Activated CD4-positive, alpha-beta memory T cell treated with anti-CD3 and anti-CD28 coated beads, Interleukin-2, amount 10 ng/mL, durations not matched to agents 7 days and 5 days (primary cell): ENCODE measurements at regions not wholly inside any gene's neighbourhood (a gene's known extent, or its start where the extent isn't known, plus 50 kb on each side); places are given as distances from the start of the nearest gene placed in this dataset.

Experiments
- CTCF ChIA-PET: fragments of 350-600 bp; sonication (Branson Sonifier 250); formaldehyde crosslinking; loops from one replicate; lab custom pipeline; 2021; ENCODE audit warnings: antibody characterized with exemption, inconsistent platforms; lab: Charles Lee
- POLR2A ChIA-PET: fragments of 350-600 bp; sonication (Branson Sonifier 250); formaldehyde crosslinking; loops from one replicate; lab custom pipeline; 2021; ENCODE audit warnings: antibody characterized with exemption; lab: Charles Lee
- DNase-seq: peaks from one replicate; pipeline ENCODE4 v3.0.0-alpha.2; 2020
- H3K27ac Mint-ChIP-seq: one replicate; pipeline ENCODE4 v1.8.0; 2021; ENCODE audit warnings: mild to moderate bottlenecking, mixed read lengths
- H3K27me3 Mint-ChIP-seq: one replicate; pipeline ENCODE4 v1.8.0; 2021; ENCODE audit warnings: mixed read lengths
- H3K36me3 Mint-ChIP-seq: one replicate; pipeline ENCODE4 v1.8.0; 2021; ENCODE audit warnings: low read depth, mixed read lengths
- H3K4me1 Mint-ChIP-seq: one replicate; pipeline ENCODE4 v1.8.0; 2021; ENCODE audit warnings: mixed read lengths
- H3K4me3 Mint-ChIP-seq: one replicate; pipeline ENCODE4 v1.8.0; 2021; ENCODE audit warnings: mild to moderate bottlenecking, mixed read lengths
- H3K9me3 Mint-ChIP-seq: one replicate; pipeline ENCODE4 v1.8.0; 2021; ENCODE audit warnings: mixed read lengths

- POLR2A ChIA-PET = no interaction called here
- no peak overlapping the region for H3K27ac Mint-ChIP-seq
- peaks cover 21% of the 10 kb centered on the region for H3K27me3 Mint-ChIP-seq
- no peaks in the 10 kb centered on the region for H3K36me3 Mint-ChIP-seq
- CTCF ChIA-PET = no interaction called here
- no peaks in the 10 kb centered on the region for H3K9me3 Mint-ChIP-seq
- no peak for DNase-seq
- H3K4me3 Mint-ChIP-seq = no peak overlapping the region
- no peaks in the 10 kb centered on the region for H3K4me1 Mint-ChIP-seq
Observed at GRCh38 chr15:70324001-70324974, 226.6 kb upstream of the TLE3 start.

- H3K4me3 Mint-ChIP-seq = no peak overlapping the region
- POLR2A ChIA-PET = no interaction called here
- no peaks in the 10 kb centered on the region for H3K4me1 Mint-ChIP-seq
- CTCF ChIA-PET = no interaction called here
- no peak for DNase-seq
- H3K27me3 Mint-ChIP-seq = peaks cover 22% of the 10 kb centered on the region
- no peak overlapping the region for H3K27ac Mint-ChIP-seq
- H3K9me3 Mint-ChIP-seq = no peaks in the 10 kb centered on the region
- no peaks in the 10 kb centered on the region for H3K36me3 Mint-ChIP-seq
Observed at GRCh38 chr15:70323111-70323851, 225.6 kb upstream of the TLE3 start.

- no peak overlapping the region for H3K27ac Mint-ChIP-seq
- POLR2A ChIA-PET = no interaction called here
- peaks cover 22% of the 10 kb centered on the region for H3K27me3 Mint-ChIP-seq
Observed at GRCh38 chr15:70322051-70322668, 224.4 kb upstream of the TLE3 start.

GRCh38 chr15:70321172-70321819 is 223.6 kb upstream of the TLE3 start:
- CTCF ChIA-PET = no interaction called here
- H3K27ac Mint-ChIP-seq = no peak overlapping the region

More at GRCh38 chr15:70322051-70322668, 224.4 kb upstream of the TLE3 start:
- Mint-ChIP-seq H3K4me3 (no peak overlapping the region), H3K9me3 (no peaks in the 10 kb centered on the region), H3K4me1 (no peaks in the 10 kb centered on the region), H3K36me3 (no peaks in the 10 kb centered on the region)
- no peak for DNase-seq
- CTCF ChIA-PET = no interaction called here

GRCh38 chr15:70320482-70320881 is 222.8 kb upstream of the TLE3 start:
- DNase-seq = no peak
- H3K27ac Mint-ChIP-seq = no peak overlapping the region
- H3K4me3 Mint-ChIP-seq = no peak overlapping the region
- no peaks in the 10 kb centered on the region for H3K9me3 Mint-ChIP-seq
- ChIA-PET CTCF (no interaction called here), POLR2A (no interaction called here)
- peaks cover 23% of the 10 kb centered on the region for H3K27me3 Mint-ChIP-seq
- H3K36me3 Mint-ChIP-seq = no peaks in the 10 kb centered on the region
- no peaks in the 10 kb centered on the region for H3K4me1 Mint-ChIP-seq

More at GRCh38 chr15:70321172-70321819, 223.6 kb upstream of the TLE3 start:
- DNase-seq = no peak
- H3K9me3 Mint-ChIP-seq = no peaks in the 10 kb centered on the region
- peaks cover 23% of the 10 kb centered on the region for H3K27me3 Mint-ChIP-seq
- POLR2A ChIA-PET = no interaction called here
- no peaks in the 10 kb centered on the region for H3K4me1 Mint-ChIP-seq
- no peak overlapping the region for H3K4me3 Mint-ChIP-seq
- H3K36me3 Mint-ChIP-seq = no peaks in the 10 kb centered on the region

GRCh38 chr15:70320077-70320476 is 222.4 kb upstream of the TLE3 start:
- no peaks in the 10 kb centered on the region for H3K4me1 Mint-ChIP-seq
- H3K36me3 Mint-ChIP-seq = no peaks in the 10 kb centered on the region
- H3K27ac Mint-ChIP-seq = no peak overlapping the region
- no peak overlapping the region for H3K4me3 Mint-ChIP-seq
- H3K9me3 Mint-ChIP-seq = no peaks in the 10 kb centered on the region
- DNase-seq = no peak
- H3K27me3 Mint-ChIP-seq = peaks cover 22% of the 10 kb centered on the region
- ChIA-PET CTCF (no interaction called here), POLR2A (no interaction called here)

GRCh38 chr15:70319466-70319865 is 221.7 kb upstream of the TLE3 start:
- H3K4me1 Mint-ChIP-seq = no peaks in the 10 kb centered on the region
- H3K36me3 Mint-ChIP-seq = no peaks in the 10 kb centered on the region
- ChIA-PET CTCF (no interaction called here), POLR2A (no interaction called here)
- no peak overlapping the region for H3K27ac Mint-ChIP-seq
- no peaks in the 10 kb centered on the region for H3K9me3 Mint-ChIP-seq
- peaks cover 20% of the 10 kb centered on the region for H3K27me3 Mint-ChIP-seq
- H3K4me3 Mint-ChIP-seq = no peak overlapping the region
- DNase-seq = no peak

GRCh38 chr15:70318594-70319465 is 221.1 kb upstream of the TLE3 start:
- H3K27ac Mint-ChIP-seq = no peak overlapping the region
- CTCF ChIA-PET = no interaction called here
- POLR2A ChIA-PET = no interaction called here
- no peak overlapping the region for H3K4me3 Mint-ChIP-seq
- H3K4me1 Mint-ChIP-seq = no peaks in the 10 kb centered on the region
- H3K36me3 Mint-ChIP-seq = no peaks in the 10 kb centered on the region
- peaks cover 20% of the 10 kb centered on the region for H3K27me3 Mint-ChIP-seq
- no peaks in the 10 kb centered on the region for H3K9me3 Mint-ChIP-seq
- no peak for DNase-seq

- DNase-seq = no peak
- no peak overlapping the region for H3K27ac Mint-ChIP-seq
- H3K36me3 Mint-ChIP-seq = no peaks in the 10 kb centered on the region
- POLR2A ChIA-PET = no interaction called here
- no peak overlapping the region for H3K4me3 Mint-ChIP-seq
- H3K4me1 Mint-ChIP-seq = no peaks in the 10 kb centered on the region
- CTCF ChIA-PET = no interaction called here
- H3K9me3 Mint-ChIP-seq = no peaks in the 10 kb centered on the region
- H3K27me3 Mint-ChIP-seq = peaks cover 23% of the 10 kb centered on the region
Observed at GRCh38 chr15:70316059-70316600, 218.4 kb upstream of the TLE3 start.

- Mint-ChIP-seq H3K4me1 (no peaks in the 10 kb centered on the region), H3K27ac (no peak overlapping the region), H3K9me3 (no peaks in the 10 kb centered on the region), H3K27me3 (peaks cover 22% of the 10 kb centered on the region), H3K36me3 (no peaks in the 10 kb centered on the region), H3K4me3 (no peak overlapping the region)
- ChIA-PET POLR2A (no interaction called here), CTCF (no interaction called here)
- DNase-seq = no peak
Observed at GRCh38 chr15:70315431-70315830, 217.7 kb upstream of the TLE3 start.

GRCh38 chr15:70314688-70315087 is 217.0 kb upstream of the TLE3 start:
- CTCF ChIA-PET = no interaction called here
- H3K36me3 Mint-ChIP-seq = no peaks in the 10 kb centered on the region
- H3K27ac Mint-ChIP-seq = no peak overlapping the region
- peaks cover 20% of the 10 kb centered on the region for H3K27me3 Mint-ChIP-seq
- DNase-seq = no peak
- no peaks in the 10 kb centered on the region for H3K4me1 Mint-ChIP-seq
- POLR2A ChIA-PET = no interaction called here
- no peaks in the 10 kb centered on the region for H3K9me3 Mint-ChIP-seq
- no peak overlapping the region for H3K4me3 Mint-ChIP-seq

GRCh38 chr15:70314018-70314354 is 216.3 kb upstream of the TLE3 start:
- Mint-ChIP-seq H3K27me3 (peaks cover 21% of the 10 kb centered on the region), H3K36me3 (no peaks in the 10 kb centered on the region), H3K9me3 (no peaks in the 10 kb centered on the region), H3K4me1 (no peaks in the 10 kb centered on the region), H3K27ac (no peak overlapping the region), H3K4me3 (no peak overlapping the region)
- DNase-seq = no peak
- ChIA-PET POLR2A (interaction anchor here (0.6 kb wide), 1 partner anchor 340 kb away, joined by 3 read pairs; no protein-coding TSS in a partner anchor), CTCF (no interaction called here)
